Calu3 (cell line): ENCODE measurements at regions not wholly inside any gene's neighbourhood (a gene's known extent, or its start where the extent isn't known, plus 50 kb on each side); places are given as distances from the start of the nearest gene placed in this dataset.

ENCODE experiments used
- BruUV-seq: library from RNA; stranded (reverse); fragments of 400-500 nt; replicated peaks from 2 replicates; lab custom pipeline; 2021; lab: Mats Ljungman, UMichigan
- CTCF ChIA-PET: fragments of 300-600 bp; sonication (Branson Sonifier 250); formaldehyde crosslinking; loops from one replicate; lab custom pipeline; 2022; ENCODE audit warnings: antibody characterized with exemption; lab: Charles Lee
- DNase-seq: peaks from one replicate; pipeline ENCODE4 v3.0.0; 2022
- H3K27ac Mint-ChIP-seq: one replicate; pipeline ENCODE4 v1.8.0; 2022; ENCODE audit warnings: mixed read lengths; ENCODE audit not compliant: unreplicated experiment
- H3K27me3 Mint-ChIP-seq: one replicate; pipeline ENCODE4 v1.8.0; 2022; ENCODE audit warnings: mixed read lengths; ENCODE audit not compliant: unreplicated experiment
- H3K36me3 Mint-ChIP-seq: one replicate; pipeline ENCODE4 v1.8.0; 2022; ENCODE audit warnings: mild to moderate bottlenecking, moderate library complexity, mixed read lengths; ENCODE audit not compliant: insufficient read depth, unreplicated experiment
- H3K4me1 Mint-ChIP-seq: one replicate; pipeline ENCODE4 v1.8.0; 2022; ENCODE audit warnings: mild to moderate bottlenecking, low read depth, mixed read lengths; ENCODE audit not compliant: unreplicated experiment
- H3K4me3 Mint-ChIP-seq: one replicate; pipeline ENCODE4 v1.8.0; 2022; ENCODE audit warnings: mild to moderate bottlenecking, low read depth, moderate library complexity, mixed read lengths; ENCODE audit not compliant: unreplicated experiment
- H3K9me3 Mint-ChIP-seq: one replicate; pipeline ENCODE4 v1.8.0; 2022; ENCODE audit warnings: low read depth, mixed read lengths; ENCODE audit not compliant: unreplicated experiment
- intact Hi-C: fragments of 100-400 bp; cut with micrococcal nuclease; formaldehyde crosslinking; loops from one replicate; pipeline ENCODE4 v1.10.0; 2022; ENCODE audit not compliant: unreplicated experiment
- TF ChIP-seq, protein P1 (sequence below): fragments of 200-600 bp; IDR thresholded peaks from one replicate; pipeline ENCODE4 v1.8.0; 2022; ENCODE audit warnings: antibody characterized with exemption; ENCODE audit not compliant: unreplicated experiment

- H3K27ac Mint-ChIP-seq, result no peak overlapping the region
- intact Hi-C loops, result no loop called here
Measured at GRCh38 chr2:128594651-128594910, 275.9 kb upstream of the HS6ST1 start.

DNA sequence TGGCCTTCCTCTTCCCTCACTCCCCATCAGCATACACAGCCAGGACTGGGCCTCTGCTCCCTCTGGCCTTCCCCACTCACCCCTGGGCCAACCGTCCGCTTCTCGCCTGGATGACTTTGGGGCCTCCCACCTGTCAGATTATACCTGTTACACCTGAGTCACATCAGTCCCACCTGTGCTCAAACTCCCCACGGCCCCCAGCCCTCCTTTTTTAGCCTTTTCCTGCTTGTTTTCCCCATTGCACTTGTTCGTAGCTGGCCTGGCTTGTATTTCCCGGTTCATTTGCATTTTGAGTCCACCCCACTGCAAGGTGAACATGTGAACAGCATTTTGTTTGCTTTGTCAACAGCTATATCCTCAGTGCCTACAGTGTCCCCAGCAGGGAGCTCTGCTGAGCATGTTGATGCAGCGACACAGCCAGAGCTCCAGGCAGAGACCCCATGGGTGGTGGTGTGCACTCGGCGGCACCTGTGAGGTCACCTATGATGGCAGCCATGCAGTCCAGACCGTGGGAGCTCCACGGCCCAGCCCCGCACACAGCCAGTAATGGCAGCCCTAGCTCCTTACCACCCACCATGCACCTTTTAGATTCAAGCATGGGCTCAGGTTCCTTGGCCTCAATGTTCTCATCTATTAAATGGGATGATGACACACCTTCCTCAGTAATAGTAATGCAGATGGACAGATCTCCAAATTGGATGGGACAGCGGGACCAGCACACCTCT is 276.4 kb upstream of the HS6ST1 start:
- BruUV-seq, result no TSS peak
- CTCF ChIA-PET, result interaction anchor here (0.8 kb wide), 1 partner anchor 26 kb away, joined by 3 read pairs; no protein-coding TSS in a partner anchor
- intact Hi-C loops, result no loop called here
- Mint-ChIP-seq H3K9me3 (no peaks in the 10 kb centered on the region), H3K4me3 (no peak overlapping the region), H3K27me3 (peaks cover 31% of the 10 kb centered on the region), H3K4me1 (no peaks in the 10 kb centered on the region), H3K36me3 (no peaks in the 10 kb centered on the region), H3K27ac (no peak overlapping the region)
- TF ChIP-seq, protein P1, sequence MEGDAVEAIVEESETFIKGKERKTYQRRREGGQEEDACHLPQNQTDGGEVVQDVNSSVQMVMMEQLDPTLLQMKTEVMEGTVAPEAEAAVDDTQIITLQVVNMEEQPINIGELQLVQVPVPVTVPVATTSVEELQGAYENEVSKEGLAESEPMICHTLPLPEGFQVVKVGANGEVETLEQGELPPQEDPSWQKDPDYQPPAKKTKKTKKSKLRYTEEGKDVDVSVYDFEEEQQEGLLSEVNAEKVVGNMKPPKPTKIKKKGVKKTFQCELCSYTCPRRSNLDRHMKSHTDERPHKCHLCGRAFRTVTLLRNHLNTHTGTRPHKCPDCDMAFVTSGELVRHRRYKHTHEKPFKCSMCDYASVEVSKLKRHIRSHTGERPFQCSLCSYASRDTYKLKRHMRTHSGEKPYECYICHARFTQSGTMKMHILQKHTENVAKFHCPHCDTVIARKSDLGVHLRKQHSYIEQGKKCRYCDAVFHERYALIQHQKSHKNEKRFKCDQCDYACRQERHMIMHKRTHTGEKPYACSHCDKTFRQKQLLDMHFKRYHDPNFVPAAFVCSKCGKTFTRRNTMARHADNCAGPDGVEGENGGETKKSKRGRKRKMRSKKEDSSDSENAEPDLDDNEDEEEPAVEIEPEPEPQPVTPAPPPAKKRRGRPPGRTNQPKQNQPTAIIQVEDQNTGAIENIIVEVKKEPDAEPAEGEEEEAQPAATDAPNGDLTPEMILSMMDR, result no peak
- no peak for DNase-seq

More at GRCh38 chr2:128594651-128594910, 275.9 kb upstream of the HS6ST1 start:
- no peaks in the 10 kb centered on the region for H3K9me3 Mint-ChIP-seq
- TF ChIP-seq, protein P1, result no peak
- BruUV-seq, result no TSS peak
- CTCF ChIA-PET, result no interaction called here
- H3K27me3 Mint-ChIP-seq, result peaks cover 36% of the 10 kb centered on the region
- H3K36me3 Mint-ChIP-seq, result no peaks in the 10 kb centered on the region
- no peaks in the 10 kb centered on the region for H3K4me1 Mint-ChIP-seq
- H3K4me3 Mint-ChIP-seq, result no peak overlapping the region
- no peak for DNase-seq

DNA sequence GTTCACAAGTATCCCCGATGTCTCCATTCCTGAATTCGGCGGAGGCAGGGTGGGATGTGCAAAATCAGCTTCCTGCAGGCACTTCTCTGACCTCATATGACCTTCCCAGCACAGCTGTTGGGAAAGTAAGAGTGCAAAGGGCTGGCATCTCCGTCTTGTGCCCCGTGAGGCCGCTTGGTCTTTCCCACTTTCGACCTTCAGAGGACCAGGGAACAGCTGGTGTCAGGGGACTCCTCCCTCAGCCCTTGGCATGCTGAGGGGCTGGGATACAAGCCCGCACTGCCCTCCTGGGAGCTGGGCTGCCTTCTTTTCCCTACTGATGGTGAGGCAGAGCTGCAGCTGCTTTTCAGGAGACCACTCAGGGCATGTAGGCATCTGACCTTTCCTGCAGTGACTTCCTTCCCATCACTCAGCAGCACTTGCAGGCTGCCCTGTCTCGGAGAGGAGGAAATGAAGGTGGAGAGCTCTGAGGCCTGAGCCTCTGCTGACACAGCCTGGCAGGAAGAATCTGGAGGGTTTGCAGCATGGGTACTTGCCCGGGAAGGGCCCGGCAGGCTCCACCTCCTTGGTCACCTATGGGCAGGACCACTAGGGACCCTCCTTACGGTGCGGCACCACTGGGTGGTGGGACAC is 277.2 kb upstream of the HS6ST1 start:
- no peak overlapping the region for H3K4me3 Mint-ChIP-seq
- intact Hi-C loops, result no loop called here
- no TSS peak for BruUV-seq
- CTCF ChIA-PET, result interaction anchor here (0.8 kb wide), 1 partner anchor 26 kb away, joined by 3 read pairs; no protein-coding TSS in a partner anchor
- TF ChIP-seq, protein P1, result no peak
- H3K9me3 Mint-ChIP-seq, result no peaks in the 10 kb centered on the region
- H3K36me3 Mint-ChIP-seq, result no peaks in the 10 kb centered on the region
- no peaks in the 10 kb centered on the region for H3K4me1 Mint-ChIP-seq
- H3K27me3 Mint-ChIP-seq, result peaks cover 23% of the 10 kb centered on the region
- DNase-seq, result no peak
- no peak overlapping the region for H3K27ac Mint-ChIP-seq

- intact Hi-C loops, result no loop called here
- no peak for DNase-seq
- BruUV-seq, result no TSS peak
Measured at GRCh38 chr2:128596396-128597120, 277.9 kb upstream of the HS6ST1 start.

More at GRCh38 chr2:128596396-128597120, 277.9 kb upstream of the HS6ST1 start:
- no peak overlapping the region for H3K4me3 Mint-ChIP-seq
- H3K36me3 Mint-ChIP-seq, result no peaks in the 10 kb centered on the region
- H3K27ac Mint-ChIP-seq, result no peak overlapping the region
- no peaks in the 10 kb centered on the region for H3K9me3 Mint-ChIP-seq
- no peaks in the 10 kb centered on the region for H3K4me1 Mint-ChIP-seq
- peaks cover 16% of the 10 kb centered on the region for H3K27me3 Mint-ChIP-seq
- TF ChIP-seq, protein P1, result no peak
- CTCF ChIA-PET, result no interaction called here
